ENCODE measurements at regions not wholly inside any gene's neighbourhood (a gene's known extent, or its start where the extent isn't known, plus 50 kb on each side); places are given as distances from the start of the nearest gene placed in this dataset.

DNA sequence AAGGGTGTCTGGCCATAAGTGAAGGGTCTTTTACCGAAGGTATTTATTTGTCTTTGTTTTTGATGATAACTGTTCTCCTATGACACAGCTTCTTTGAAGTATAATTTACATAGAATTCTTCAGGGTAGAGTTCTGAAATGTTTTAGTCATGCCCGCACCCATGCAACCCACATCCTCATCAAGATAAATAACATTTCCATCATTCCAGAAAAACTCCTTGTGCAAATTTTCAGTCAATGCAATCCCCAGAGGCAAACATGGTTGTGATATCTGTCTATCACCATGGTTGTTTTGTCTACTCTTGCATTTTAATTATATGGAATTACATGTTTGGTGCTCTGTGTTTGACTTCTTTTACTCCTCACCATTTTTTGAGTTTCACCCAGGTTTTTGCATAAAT lies 837.8 kb downstream of the AACS start:
- Histone ChIP-seq H3K4me3 (ENCODE audit: low read depth, low read length) (no peak overlapping the region), H3K36me3 (no peaks in the 10 kb centered on the region), H3K9me3 (ENCODE audit: severe bottlenecking) (no peaks in the 10 kb centered on the region), H3K27me3 (ENCODE audit: insufficient read depth, low read depth, severe bottlenecking) (peaks cover 37% of the 10 kb centered on the region), H3K27ac (no peak overlapping the region)
- TF ChIP-seq, protein P1, sequence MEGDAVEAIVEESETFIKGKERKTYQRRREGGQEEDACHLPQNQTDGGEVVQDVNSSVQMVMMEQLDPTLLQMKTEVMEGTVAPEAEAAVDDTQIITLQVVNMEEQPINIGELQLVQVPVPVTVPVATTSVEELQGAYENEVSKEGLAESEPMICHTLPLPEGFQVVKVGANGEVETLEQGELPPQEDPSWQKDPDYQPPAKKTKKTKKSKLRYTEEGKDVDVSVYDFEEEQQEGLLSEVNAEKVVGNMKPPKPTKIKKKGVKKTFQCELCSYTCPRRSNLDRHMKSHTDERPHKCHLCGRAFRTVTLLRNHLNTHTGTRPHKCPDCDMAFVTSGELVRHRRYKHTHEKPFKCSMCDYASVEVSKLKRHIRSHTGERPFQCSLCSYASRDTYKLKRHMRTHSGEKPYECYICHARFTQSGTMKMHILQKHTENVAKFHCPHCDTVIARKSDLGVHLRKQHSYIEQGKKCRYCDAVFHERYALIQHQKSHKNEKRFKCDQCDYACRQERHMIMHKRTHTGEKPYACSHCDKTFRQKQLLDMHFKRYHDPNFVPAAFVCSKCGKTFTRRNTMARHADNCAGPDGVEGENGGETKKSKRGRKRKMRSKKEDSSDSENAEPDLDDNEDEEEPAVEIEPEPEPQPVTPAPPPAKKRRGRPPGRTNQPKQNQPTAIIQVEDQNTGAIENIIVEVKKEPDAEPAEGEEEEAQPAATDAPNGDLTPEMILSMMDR (IDR thresholded peaks at IDR 0.05; ENCODE audit: low read depth, low read length): no peak
- DNase-seq: no peak

DNA sequence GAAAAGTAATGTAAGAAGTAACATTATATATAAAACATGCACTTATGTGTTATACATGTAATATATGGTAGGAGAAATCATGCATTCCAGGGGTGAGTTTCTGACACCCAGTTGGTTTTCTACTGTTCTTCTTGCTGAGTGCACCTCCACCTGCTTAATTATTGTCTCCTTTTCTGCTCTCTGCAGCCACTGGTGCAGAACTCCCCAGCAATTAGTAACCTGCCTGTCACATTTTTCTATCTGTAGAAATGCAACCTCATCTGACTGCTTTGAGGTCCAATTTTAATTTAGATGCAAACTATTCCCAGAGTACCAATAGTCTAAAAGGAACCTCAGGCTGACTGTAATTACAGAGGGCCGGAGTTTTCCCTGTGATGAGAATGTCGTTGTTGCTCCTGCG lies 842.1 kb downstream of the AACS start:
- no peak for DNase-seq
- peaks cover 21% of the 10 kb centered on the region for H3K27me3 ChIP-seq (ENCODE audit: insufficient read depth, low read depth, severe bottlenecking)
- no peak overlapping the region for H3K4me3 ChIP-seq (ENCODE audit: low read depth, low read length)
- TF ChIP-seq, protein P1 (IDR thresholded peaks at IDR 0.05; ENCODE audit: low read depth, low read length): no peak
- no peaks in the 10 kb centered on the region for H3K36me3 ChIP-seq
- H3K27ac ChIP-seq: no peak overlapping the region
- H3K9me3 ChIP-seq (ENCODE audit: severe bottlenecking): no peaks in the 10 kb centered on the region

DNA sequence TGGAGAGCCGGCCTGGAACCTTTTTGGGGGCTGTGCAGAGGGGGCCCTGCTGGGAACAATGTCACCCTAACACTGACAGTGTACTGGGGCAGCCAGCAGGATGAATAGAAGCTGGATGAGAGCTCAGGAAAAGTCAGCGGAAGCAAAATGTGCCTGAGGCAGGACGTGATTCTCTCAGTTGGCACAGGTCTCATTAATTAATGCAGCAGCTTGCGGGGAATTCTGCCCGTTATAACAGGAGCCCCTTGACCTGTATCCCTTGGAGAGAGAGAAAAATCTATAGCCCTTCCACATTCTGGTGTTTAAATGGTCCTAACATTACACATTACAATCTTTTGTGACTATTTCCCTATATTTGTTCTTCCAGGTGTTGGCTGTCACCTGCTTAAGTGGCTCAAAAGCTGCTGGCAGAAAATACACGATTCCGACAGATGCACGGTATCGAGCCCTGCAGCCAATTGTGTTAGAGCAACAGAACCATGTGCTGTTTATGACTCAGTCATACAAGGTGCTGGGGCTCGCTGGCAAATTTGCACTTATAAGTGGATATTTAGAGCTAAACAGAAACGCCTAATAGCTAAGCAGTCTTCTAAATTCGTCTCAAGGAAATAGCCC lies 854.7 kb downstream of the AACS start:
- Histone ChIP-seq H3K9me3 (ENCODE audit: severe bottlenecking) (no peaks in the 10 kb centered on the region), H3K27ac (no peak overlapping the region), H3K27me3 (ENCODE audit: insufficient read depth, low read depth, severe bottlenecking) (peaks cover 46% of the 10 kb centered on the region), H3K4me3 (ENCODE audit: low read depth, low read length) (no peak overlapping the region), H3K36me3 (no peaks in the 10 kb centered on the region)
- TF ChIP-seq, protein P1 (IDR thresholded peaks at IDR 0.05; ENCODE audit: low read depth, low read length): no peak
- DNase-seq: no peak

DNA sequence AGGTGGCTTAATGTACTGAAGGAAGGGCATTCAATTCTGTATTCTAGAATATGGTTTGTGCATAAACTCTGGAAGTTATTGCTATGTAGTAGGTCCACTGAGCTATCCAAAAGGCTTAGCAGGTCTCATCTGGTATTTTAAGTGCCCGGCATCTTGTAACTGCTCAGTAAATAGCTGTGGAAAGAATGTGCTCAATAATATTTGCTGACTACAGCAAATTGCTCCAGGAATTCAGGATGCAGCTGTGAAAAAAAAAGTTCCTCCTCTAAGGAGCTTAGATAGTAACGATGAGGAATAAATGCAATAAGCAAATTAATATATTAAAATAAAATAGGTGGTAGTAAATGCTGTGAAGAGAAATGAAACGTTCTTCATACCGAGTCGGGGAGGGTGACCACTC lies 857.1 kb downstream of the AACS start:
- H3K4me3 ChIP-seq (ENCODE audit: low read depth, low read length): no peak overlapping the region
- H3K36me3 ChIP-seq: no peaks in the 10 kb centered on the region
- H3K27me3 ChIP-seq (ENCODE audit: insufficient read depth, low read depth, severe bottlenecking): peaks cover 55% of the 10 kb centered on the region
- TF ChIP-seq, protein P1 (IDR thresholded peaks at IDR 0.05; ENCODE audit: low read depth, low read length): no peak
- no peaks in the 10 kb centered on the region for H3K9me3 ChIP-seq (ENCODE audit: severe bottlenecking)
- no peak for DNase-seq
- no peak overlapping the region for H3K27ac ChIP-seq

DNA sequence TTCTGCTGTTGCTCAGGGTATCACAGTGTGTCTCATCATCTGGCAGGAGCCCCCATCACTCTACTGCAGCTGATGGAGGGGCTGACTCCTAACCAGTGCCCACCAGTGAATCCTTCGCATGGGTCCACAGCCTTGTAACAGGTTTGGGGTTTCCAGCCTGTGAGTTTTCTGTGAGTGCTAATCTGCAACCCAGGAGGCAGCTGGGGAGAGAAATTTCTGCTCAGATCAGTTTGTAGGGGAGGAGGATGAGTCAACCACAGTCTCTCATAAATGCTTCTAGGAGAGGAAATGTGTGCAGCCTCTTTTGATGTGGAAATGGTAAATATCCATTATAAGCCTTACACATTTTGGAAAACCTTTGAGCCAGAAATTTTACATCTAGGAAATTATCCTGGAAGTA lies 871.3 kb downstream of the AACS start:
- Histone ChIP-seq H3K27me3 (ENCODE audit: insufficient read depth, low read depth, severe bottlenecking) (peaks cover 20% of the 10 kb centered on the region), H3K27ac (no peak overlapping the region), H3K36me3 (no peaks in the 10 kb centered on the region), H3K9me3 (ENCODE audit: severe bottlenecking) (no peaks in the 10 kb centered on the region), H3K4me3 (ENCODE audit: low read depth, low read length) (no peak overlapping the region)
- TF ChIP-seq, protein P1 (IDR thresholded peaks at IDR 0.05; ENCODE audit: low read depth, low read length): no peak
- no peak for DNase-seq

DNA sequence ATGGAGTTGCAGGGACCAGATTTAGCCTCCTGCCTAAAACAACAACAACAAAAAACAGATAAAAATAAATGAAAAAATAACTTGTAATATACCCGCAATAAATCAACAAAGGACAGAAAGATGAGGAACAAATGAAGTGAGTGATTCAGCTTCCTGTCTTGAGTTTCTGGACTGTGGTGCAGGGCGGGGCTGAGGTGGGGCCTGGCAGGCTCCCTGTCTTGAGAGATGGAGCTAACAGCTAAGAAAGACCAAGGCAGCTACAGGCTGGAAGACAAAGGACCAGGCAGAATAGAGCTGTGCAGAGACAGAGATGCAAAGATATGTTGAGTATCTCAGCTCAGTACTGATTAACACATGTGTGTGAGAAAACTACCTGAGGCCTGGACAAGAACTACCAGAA lies 879.2 kb downstream of the AACS start:
- H3K9me3 ChIP-seq (ENCODE audit: severe bottlenecking): no peaks in the 10 kb centered on the region
- no peak overlapping the region for H3K27ac ChIP-seq
- TF ChIP-seq, protein P1 (IDR thresholded peaks at IDR 0.05; ENCODE audit: low read depth, low read length): no peak
- no peaks in the 10 kb centered on the region for H3K36me3 ChIP-seq
- peaks cover 8% of the 10 kb centered on the region for H3K27me3 ChIP-seq (ENCODE audit: insufficient read depth, low read depth, severe bottlenecking)
- H3K4me3 ChIP-seq (ENCODE audit: low read depth, low read length): no peak overlapping the region
- no peak for DNase-seq
